A673 (cell line): ENCODE measurements at regions not wholly inside any gene's neighbourhood (a gene's known extent, or its start where the extent isn't known, plus 50 kb on each side); places are given as distances from the start of the nearest gene placed in this dataset.

Experiments used
- CTCF ChIP-seq: fragments of 300-800, 200-600 bp; sonication (generic); conservative IDR thresholded peaks from 2 replicates; pipeline ENCODE4 v1.5.1; 2017; ENCODE audit warnings: low read depth, mild to moderate bottlenecking, antibody characterized with exemption, low read length, moderate library complexity, mixed read lengths
- EZH2 ChIP-seq: fragments of 200-600 bp; sonication (generic); IDR thresholded peaks from 2 replicates; pipeline ENCODE4 v1.6.1; 2017; ENCODE audit warnings: borderline replicate concordance, low read depth, mild to moderate bottlenecking, mixed read lengths, antibody characterized with exemption, low read length; ENCODE audit not compliant: poor library complexity, severe bottlenecking

DNA sequence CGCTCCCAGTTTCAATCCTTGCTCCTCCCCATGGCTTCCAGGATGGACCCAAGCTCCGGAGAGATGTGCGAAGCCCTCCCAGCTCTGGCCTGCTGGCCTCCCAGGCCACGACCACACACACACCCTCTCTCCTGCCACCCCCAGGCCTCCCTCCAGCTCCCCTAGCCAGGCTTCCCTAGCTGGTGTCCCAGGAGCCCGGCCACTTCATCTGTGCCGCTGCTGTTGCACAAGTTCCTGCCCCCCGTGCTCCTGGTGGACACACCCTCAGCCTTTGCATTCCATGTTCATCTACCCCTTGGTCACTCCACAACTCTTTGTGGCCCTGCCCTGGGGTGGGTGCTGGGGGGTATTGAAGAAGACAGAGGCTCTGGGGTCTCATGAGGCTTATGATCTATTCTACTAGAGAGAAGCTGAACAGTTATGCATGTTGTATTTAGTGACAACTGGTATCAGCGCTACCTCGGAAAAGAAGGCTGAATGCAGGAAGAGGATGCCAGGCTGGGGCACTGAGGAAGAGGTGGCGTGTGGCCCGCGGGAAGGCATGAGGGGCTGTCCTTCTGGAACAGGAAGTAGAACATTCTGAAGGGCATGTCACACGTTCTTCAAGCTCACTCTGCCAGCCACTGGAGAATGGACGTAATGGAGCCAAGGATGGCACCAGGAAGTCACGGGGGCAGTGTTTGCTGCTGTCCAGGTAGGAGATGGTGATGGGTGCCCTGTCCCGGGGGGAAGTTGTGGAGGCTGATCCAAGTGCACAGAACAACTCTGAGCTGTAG lies 172.4 kb downstream of the PSMG1 start:
- TF ChIP-seq CTCF = no peak
- no peak for TF ChIP-seq EZH2
